ENCODE measurements at regions not wholly inside any gene's neighbourhood (a gene's known extent, or its start where the extent isn't known, plus 50 kb on each side); places are given as distances from the start of the nearest gene placed in this dataset.
A peak's percentile ranks its signal among the peaks of the same experiment; 100 is the strongest.

- Histone ChIP-seq H4K20me1 (ENCODE audit: low read depth) (no peaks in the 10 kb centered on the region), H3K9me3 (ENCODE audit: low read depth) (no peaks in the 10 kb centered on the region), H2AFZ (replicated peaks) (no peak overlapping the region), H3K9ac (no peak overlapping the region), H3K4me2 (no peak overlapping the region), H3K36me3 (no peaks in the 10 kb centered on the region), H3K4me3 (no peak overlapping the region), H3K79me2 (ENCODE audit: low read depth) (no peaks in the 10 kb centered on the region), H3K27ac (no peak overlapping the region), H3K4me1 (peaks cover 10% of the 10 kb centered on the region), H3F3A (ENCODE audit: low read depth) (no peaks in the 10 kb centered on the region), H3K27me3 (no peaks in the 10 kb centered on the region)
- Mint-ChIP-seq H3K36me3 (no peaks in the 10 kb centered on the region), H3K4me3 (no peak overlapping the region), H3K27me3 (ENCODE audit: insufficient read depth, low read depth) (peaks cover 4% of the 10 kb centered on the region), H3K4me1 (peaks cover 12% of the 10 kb centered on the region), H3K9me3 (no peaks in the 10 kb centered on the region), H3K27ac (no peak overlapping the region)
- DNase-seq (ENCODE audit: low spot score): no peak
- TF ChIP-seq EZH2 (IDR thresholded peaks at IDR 0.05) (no peak), EZH2phosphoT487 (IDR thresholded peaks at IDR 0.05) (no peak), CTCF (IDR thresholded peaks at IDR 0.05) (no peak)
Observed at GRCh38 chr5:2669913-2670312, 81.6 kb downstream of the IRX2 start.

- Histone ChIP-seq H3K4me3 (no peak overlapping the region), H3F3A (ENCODE audit: low read depth) (no peaks in the 10 kb centered on the region), H2AFZ (replicated peaks) (no peak overlapping the region), H3K9me3 (ENCODE audit: low read depth) (no peaks in the 10 kb centered on the region), H3K4me1 (peaks cover 10% of the 10 kb centered on the region), H3K79me2 (ENCODE audit: low read depth) (no peaks in the 10 kb centered on the region), H3K4me2 (no peak overlapping the region), H3K27me3 (no peaks in the 10 kb centered on the region), H4K20me1 (ENCODE audit: low read depth) (no peaks in the 10 kb centered on the region), H3K9ac (no peak overlapping the region), H3K36me3 (no peaks in the 10 kb centered on the region), H3K27ac (no peak overlapping the region)
- peaks cover 15% of the 10 kb centered on the region for H3K4me1 Mint-ChIP-seq
- no peak for TF ChIP-seq EZH2phosphoT487 (IDR thresholded peaks at IDR 0.05)
- TF ChIP-seq EZH2 (IDR thresholded peaks at IDR 0.05): no peak
- TF ChIP-seq CTCF (IDR thresholded peaks at IDR 0.05): no peak
- no peak overlapping the region for H3K4me3 Mint-ChIP-seq
- no peak overlapping the region for H3K27ac Mint-ChIP-seq
- no peaks in the 10 kb centered on the region for H3K9me3 Mint-ChIP-seq
- no peaks in the 10 kb centered on the region for H3K36me3 Mint-ChIP-seq
- H3K27me3 Mint-ChIP-seq (ENCODE audit: insufficient read depth, low read depth): peaks cover 3% of the 10 kb centered on the region
- DNase-seq (ENCODE audit: low spot score): no peak
Observed at GRCh38 chr5:2669259-2669658, 82.2 kb downstream of the IRX2 start.

- TF ChIP-seq EZH2 (IDR thresholded peaks at IDR 0.05): no peak
- TF ChIP-seq EZH2phosphoT487 (IDR thresholded peaks at IDR 0.05): no peak
- TF ChIP-seq CTCF (IDR thresholded peaks at IDR 0.05): no peak
- Histone ChIP-seq H3K4me3 (no peak overlapping the region), H3K36me3 (no peaks in the 10 kb centered on the region), H3K27ac (no peak overlapping the region), H3K9ac (no peak overlapping the region), H3K4me2 (peak overlapping the region; percentile 19), H4K20me1 (ENCODE audit: low read depth) (no peaks in the 10 kb centered on the region), H3K4me1 (peaks cover 10% of the 10 kb centered on the region), H3F3A (ENCODE audit: low read depth) (no peaks in the 10 kb centered on the region), H3K79me2 (ENCODE audit: low read depth) (no peaks in the 10 kb centered on the region), H3K27me3 (no peaks in the 10 kb centered on the region), H3K9me3 (ENCODE audit: low read depth) (no peaks in the 10 kb centered on the region), H2AFZ (replicated peaks) (no peak overlapping the region)
- peaks cover 16% of the 10 kb centered on the region for H3K4me1 Mint-ChIP-seq
- H3K9me3 Mint-ChIP-seq: no peaks in the 10 kb centered on the region
- H3K36me3 Mint-ChIP-seq: no peaks in the 10 kb centered on the region
- peak; percentile 59 for DNase-seq (ENCODE audit: low spot score)
- H3K4me3 Mint-ChIP-seq: no peak overlapping the region
- H3K27me3 Mint-ChIP-seq (ENCODE audit: insufficient read depth, low read depth): peaks cover 5% of the 10 kb centered on the region
- no peak overlapping the region for H3K27ac Mint-ChIP-seq
Observed at GRCh38 chr5:2666081-2666480, 85.4 kb downstream of the IRX2 start.

Data from neural progenitor cell (in vitro differentiated cells).